ENCODE measurements at regions not wholly inside any gene's neighbourhood (a gene's known extent, or its start where the extent isn't known, plus 50 kb on each side); places are given as distances from the start of the nearest gene placed in this dataset.

DNA sequence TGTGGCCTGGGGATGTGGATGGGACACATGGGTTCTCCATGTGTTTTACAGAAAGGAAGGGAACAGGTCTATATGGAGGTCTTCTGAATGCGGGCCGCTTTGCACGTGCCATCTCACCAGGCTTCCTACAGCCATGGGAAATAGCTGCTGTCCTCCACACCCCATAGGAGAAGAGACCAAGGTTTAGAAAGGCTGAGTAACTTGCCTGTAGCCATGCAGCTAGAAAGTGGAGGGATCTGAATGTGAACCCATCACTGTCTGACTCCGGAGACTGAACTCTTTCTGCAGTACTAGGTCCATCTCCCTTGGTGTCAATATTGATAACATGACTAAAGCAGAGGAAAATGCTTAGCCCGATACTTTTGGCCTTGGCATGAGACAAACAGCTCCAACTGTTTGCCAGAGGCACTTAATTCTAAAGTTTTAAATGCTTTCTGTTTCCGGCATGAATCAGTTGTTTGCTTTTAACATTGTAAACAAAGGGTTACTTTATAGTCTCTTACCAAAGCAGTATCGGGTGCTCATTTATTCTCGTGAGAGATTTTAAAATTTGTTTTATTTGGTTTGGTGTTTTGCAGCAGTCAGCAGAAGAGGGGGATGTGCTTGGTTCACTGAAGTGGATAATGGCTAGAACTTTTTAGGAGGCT, 64.8 kb upstream of the LOXL4 start:
- TF ChIP-seq CREB1 (IDR thresholded peaks at IDR 0.05; ENCODE audit: low read depth) (no peak), RAD21 (IDR thresholded peaks at IDR 0.05; ENCODE audit: low read depth) (no peak), REST (IDR thresholded peaks at IDR 0.05; ENCODE audit: low read depth) (no peak), TEAD4 (IDR thresholded peaks at IDR 0.05) (no peak), ZBTB7A (IDR thresholded peaks at IDR 0.05; ENCODE audit: low read depth) (no peak), USF1 (IDR thresholded peaks at IDR 0.05) (no peak), EGR1 (IDR thresholded peaks at IDR 0.05) (no peak), MAX (IDR thresholded peaks at IDR 0.05) (no peak), TAF1 (IDR thresholded peaks at IDR 0.05; ENCODE audit: low read depth) (no peak), NFIC (IDR thresholded peaks at IDR 0.05) (no peak), EP300 (IDR thresholded peaks at IDR 0.05; ENCODE audit: borderline replicate concordance) (no peak), TCF12 (IDR thresholded peaks at IDR 0.05; ENCODE audit: low read depth) (no peak), YY1 (IDR thresholded peaks at IDR 0.05; ENCODE audit: low read depth) (no peak), CEBPB (IDR thresholded peaks at IDR 0.05) (no peak), FOXM1 (IDR thresholded peaks at IDR 0.05; ENCODE audit: borderline replicate concordance, low read depth) (no peak)

DNA sequence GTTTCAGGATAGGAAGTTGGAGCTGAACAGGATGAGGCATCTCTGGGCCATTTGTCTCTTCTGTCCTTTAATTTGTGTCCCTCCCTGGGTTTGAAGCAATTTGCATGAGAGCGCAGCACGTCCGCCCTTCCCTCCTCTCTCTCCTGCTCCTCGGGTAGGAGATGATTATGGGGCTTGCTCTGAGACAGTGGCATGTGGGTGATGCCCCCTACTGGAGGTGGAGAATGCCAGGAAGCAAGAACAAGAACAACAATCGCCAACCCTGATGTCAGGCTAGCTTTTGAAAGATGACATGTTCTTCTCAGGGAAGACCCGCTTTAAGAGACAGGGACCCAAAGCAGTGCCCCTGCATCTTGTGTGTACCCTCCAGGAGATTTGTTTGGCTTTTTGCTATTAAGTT, 63.9 kb upstream of the LOXL4 start:
- no peak for TF ChIP-seq EP300 (IDR thresholded peaks at IDR 0.05; ENCODE audit: borderline replicate concordance)
- no peak for TF ChIP-seq CEBPB (IDR thresholded peaks at IDR 0.05)
- TF ChIP-seq CREB1 (IDR thresholded peaks at IDR 0.05; ENCODE audit: low read depth) = no peak
- TF ChIP-seq REST (IDR thresholded peaks at IDR 0.05; ENCODE audit: low read depth) = no peak
- no peak for TF ChIP-seq TAF1 (IDR thresholded peaks at IDR 0.05; ENCODE audit: low read depth)
- no peak for TF ChIP-seq NFIC (IDR thresholded peaks at IDR 0.05)
- TF ChIP-seq USF1 (IDR thresholded peaks at IDR 0.05) = no peak
- TF ChIP-seq FOXM1 (IDR thresholded peaks at IDR 0.05; ENCODE audit: borderline replicate concordance, low read depth) = no peak
- TF ChIP-seq TEAD4 (IDR thresholded peaks at IDR 0.05) = peak; percentile 63
- TF ChIP-seq MAX (IDR thresholded peaks at IDR 0.05) = no peak
- TF ChIP-seq YY1 (IDR thresholded peaks at IDR 0.05; ENCODE audit: low read depth) = 0 out of 2 replicates have a peak, but pooled peaks have one; percentile 35
- no peak for TF ChIP-seq EGR1 (IDR thresholded peaks at IDR 0.05)
- TF ChIP-seq RAD21 (IDR thresholded peaks at IDR 0.05; ENCODE audit: low read depth) = peak; percentile 95

- TF ChIP-seq CREB1 (IDR thresholded peaks at IDR 0.05; ENCODE audit: low read depth) (no peak), REST (IDR thresholded peaks at IDR 0.05; ENCODE audit: low read depth) (no peak), CEBPB (IDR thresholded peaks at IDR 0.05) (no peak), FOXM1 (IDR thresholded peaks at IDR 0.05; ENCODE audit: borderline replicate concordance, low read depth) (no peak), TEAD4 (IDR thresholded peaks at IDR 0.05) (no peak), YY1 (IDR thresholded peaks at IDR 0.05; ENCODE audit: low read depth) (no peak), RAD21 (IDR thresholded peaks at IDR 0.05; ENCODE audit: low read depth) (no peak), TAF1 (IDR thresholded peaks at IDR 0.05; ENCODE audit: low read depth) (no peak), EP300 (IDR thresholded peaks at IDR 0.05; ENCODE audit: borderline replicate concordance) (no peak), MAX (IDR thresholded peaks at IDR 0.05) (no peak)
Measured at GRCh38 chr10:98330987-98331386, 63.0 kb upstream of the LOXL4 start.

- no peak for TF ChIP-seq FOXM1 (IDR thresholded peaks at IDR 0.05; ENCODE audit: borderline replicate concordance, low read depth)
- no peak for TF ChIP-seq EP300 (IDR thresholded peaks at IDR 0.05; ENCODE audit: borderline replicate concordance)
- no peak for TF ChIP-seq ZBTB7A (IDR thresholded peaks at IDR 0.05; ENCODE audit: low read depth)
- no peak for TF ChIP-seq EGR1 (IDR thresholded peaks at IDR 0.05)
- TF ChIP-seq RAD21 (IDR thresholded peaks at IDR 0.05; ENCODE audit: low read depth) = no peak
- no peak for TF ChIP-seq YY1 (IDR thresholded peaks at IDR 0.05; ENCODE audit: low read depth)
- no peak for TF ChIP-seq REST (IDR thresholded peaks at IDR 0.05; ENCODE audit: low read depth)
- no peak for TF ChIP-seq TCF12 (IDR thresholded peaks at IDR 0.05; ENCODE audit: low read depth)
Measured at GRCh38 chr10:98328640-98329039, 60.6 kb upstream of the LOXL4 start.

Measured in Ishikawa (cell line).